Hepatocyte (in vitro differentiated cells): ENCODE measurements at regions not wholly inside any gene's neighbourhood (a gene's known extent, or its start where the extent isn't known, plus 50 kb on each side); places are given as distances from the start of the nearest gene placed in this dataset.

ENCODE experiments used
- DNase-seq: peaks from one replicate; pipeline ENCODE4 v3.0.0-alpha.2; 2016; ENCODE audit warnings: low spot score
- H2AFZ ChIP-seq: fragments of 200-600 bp; sonication (generic); 2 replicates; pipeline ENCODE4 v1.6.0; 2016; ENCODE audit warnings: antibody characterized with exemption, mild to moderate bottlenecking
- H3K27ac ChIP-seq: fragments of 200-600 bp; sonication (generic); 2 replicates; pipeline ENCODE4 v1.5.1; 2016; ENCODE audit warnings: mild to moderate bottlenecking
- H3K27me3 ChIP-seq: fragments of 200-600 bp; sonication (generic); 2 replicates; pipeline ENCODE4 v1.6.1; 2016
- H3K36me3 ChIP-seq: fragments of 200-600 bp; sonication (generic); replicated peaks from 2 replicates; pipeline ENCODE4 v1.5.1; 2016; ENCODE audit warnings: low read depth; ENCODE audit not compliant: insufficient read depth
- H3K4me1 ChIP-seq: fragments of 200-600 bp; sonication (generic); 2 replicates; pipeline ENCODE4 v1.5.1; 2016; ENCODE audit warnings: mild to moderate bottlenecking, moderate library complexity; ENCODE audit not compliant: insufficient read depth
- H3K4me2 ChIP-seq: fragments of 200-600 bp; sonication (generic); 2 replicates; pipeline ENCODE4 v1.6.0; 2016
- H3K4me3 ChIP-seq: fragments of 200-600 bp; sonication (generic); 2 replicates; pipeline ENCODE4 v1.5.1; 2016; ENCODE audit warnings: mild to moderate bottlenecking
- H3K79me2 ChIP-seq: fragments of 200-600 bp; sonication (generic); 2 replicates; pipeline ENCODE4 v1.6.0; 2017; ENCODE audit warnings: mild to moderate bottlenecking
- H3K9me2 ChIP-seq: fragments of 200-600 bp; sonication (generic); replicated peaks from 2 replicates; pipeline ENCODE4 v1.6.0; 2017; ENCODE audit warnings: mild to moderate bottlenecking; ENCODE audit not compliant: insufficient read depth
- H3K9me3 ChIP-seq: fragments of 200-600 bp; sonication (generic); 2 replicates; pipeline ENCODE4 v1.5.1; 2016; ENCODE audit warnings: low read depth, mild to moderate bottlenecking
- H4K20me1 ChIP-seq: fragments of 200-600 bp; sonication (generic); 2 replicates; pipeline ENCODE4 v1.6.0; 2016; ENCODE audit warnings: mild to moderate bottlenecking; ENCODE audit not compliant: insufficient read depth, poor library complexity, severe bottlenecking
- CTCF ChIP-seq: fragments of 200-600 bp; sonication (generic); IDR thresholded peaks from 2 replicates; pipeline ENCODE4 v1.5.1; 2016; ENCODE audit warnings: antibody characterized with exemption, mild to moderate bottlenecking; ENCODE audit not compliant: poor library complexity
- EZH2 ChIP-seq: fragments of 200-600 bp; sonication (generic); IDR thresholded peaks from 2 replicates; pipeline ENCODE4 v1.6.1; 2016; ENCODE audit warnings: antibody characterized with exemption, mild to moderate bottlenecking, borderline replicate concordance
- EZH2phosphoT487 ChIP-seq: fragments of 200-600 bp; sonication (generic); IDR thresholded peaks from one replicate; pipeline ENCODE4 v1.6.1; 2018; ENCODE audit warnings: antibody characterized with exemption, mild to moderate bottlenecking, low read depth, moderate library complexity; ENCODE audit not compliant: unreplicated experiment, severe bottlenecking
- WGBS: methylation state at CpG from one replicate; pipeline ENCODE4 v1.1.6; 2016; ENCODE audit warnings: low lambda C conversion rate; ENCODE audit errors: missing lambda C conversion rate; 5-methylcytosine and 5-hydroxymethylcytosine counted together

- no peak for TF ChIP-seq EZH2phosphoT487
- TF ChIP-seq CTCF = no peak
- no peak for TF ChIP-seq EZH2
- no peaks in the 10 kb centered on the region for H3K9me2 ChIP-seq
- H3K4me3 ChIP-seq = no peak overlapping the region
- H3K4me2 ChIP-seq = no peak overlapping the region
- H3K27me3 ChIP-seq = no peaks in the 10 kb centered on the region
- no peak overlapping the region for H2AFZ ChIP-seq
- H3K79me2 ChIP-seq = no peaks in the 10 kb centered on the region
- H3K36me3 ChIP-seq = no peaks in the 10 kb centered on the region
- DNase-seq = no peak
- H3K9me3 ChIP-seq = no peaks in the 10 kb centered on the region
- H3K27ac ChIP-seq = no peak overlapping the region
- 87% methylated on average over 2 of the region's 2 CpGs for WGBS
- H3K4me1 ChIP-seq = peaks cover 5% of the 10 kb centered on the region
- no peaks in the 10 kb centered on the region for H4K20me1 ChIP-seq
These were observed 61.3 kb upstream of the RASGRP1 start for GRCh38 chr15:38625886-38626285.

GRCh38 chr15:38626443-38627050 is 61.9 kb upstream of the RASGRP1 start:
- Histone ChIP-seq H3K27me3 (no peaks in the 10 kb centered on the region), H3K9me2 (no peaks in the 10 kb centered on the region), H2AFZ (no peak overlapping the region), H3K79me2 (no peaks in the 10 kb centered on the region), H3K4me1 (no peaks in the 10 kb centered on the region), H4K20me1 (no peaks in the 10 kb centered on the region), H3K27ac (no peak overlapping the region), H3K4me3 (no peak overlapping the region), H3K9me3 (no peaks in the 10 kb centered on the region), H3K4me2 (no peak overlapping the region), H3K36me3 (no peaks in the 10 kb centered on the region)
- no peak for TF ChIP-seq CTCF
- no peak for TF ChIP-seq EZH2phosphoT487
- TF ChIP-seq EZH2 = no peak
- WGBS = 72% methylated on average over 4 of the region's 4 CpGs
- no peak for DNase-seq

- 58% methylated on average over 12 of the region's 12 CpGs for WGBS
- H2AFZ ChIP-seq = no peak overlapping the region
- DNase-seq = no peak
These were observed 63.2 kb upstream of the RASGRP1 start for GRCh38 chr15:38627689-38628277.

More at GRCh38 chr15:38627689-38628277, 63.2 kb upstream of the RASGRP1 start:
- Histone ChIP-seq H3K4me1 (no peaks in the 10 kb centered on the region), H3K79me2 (no peaks in the 10 kb centered on the region), H3K27me3 (no peaks in the 10 kb centered on the region), H3K36me3 (no peaks in the 10 kb centered on the region), H3K4me3 (no peak overlapping the region), H4K20me1 (no peaks in the 10 kb centered on the region), H3K9me2 (no peaks in the 10 kb centered on the region), H3K9me3 (no peaks in the 10 kb centered on the region), H3K27ac (no peak overlapping the region), H3K4me2 (no peak overlapping the region)
- TF ChIP-seq EZH2phosphoT487 (no peak), CTCF (peak; percentile 17), EZH2 (no peak)
